ENCODE measurements at regions not wholly inside any gene's neighbourhood (a gene's known extent, or its start where the extent isn't known, plus 50 kb on each side); places are given as distances from the start of the nearest gene placed in this dataset.
"Not testable (repeated sequence)": the region's sequence is repeated elsewhere in the genome, so short reads cannot be mapped to it uniquely, and the experiment has no call there.

GRCh38 chr18:70395771-70396170 is 106.9 kb downstream of the SOCS6 start:
- not testable (repeated sequence) for TF ChIP-seq POLR2A (IDR thresholded peaks at IDR 0.05)
- TF ChIP-seq, protein P1, sequence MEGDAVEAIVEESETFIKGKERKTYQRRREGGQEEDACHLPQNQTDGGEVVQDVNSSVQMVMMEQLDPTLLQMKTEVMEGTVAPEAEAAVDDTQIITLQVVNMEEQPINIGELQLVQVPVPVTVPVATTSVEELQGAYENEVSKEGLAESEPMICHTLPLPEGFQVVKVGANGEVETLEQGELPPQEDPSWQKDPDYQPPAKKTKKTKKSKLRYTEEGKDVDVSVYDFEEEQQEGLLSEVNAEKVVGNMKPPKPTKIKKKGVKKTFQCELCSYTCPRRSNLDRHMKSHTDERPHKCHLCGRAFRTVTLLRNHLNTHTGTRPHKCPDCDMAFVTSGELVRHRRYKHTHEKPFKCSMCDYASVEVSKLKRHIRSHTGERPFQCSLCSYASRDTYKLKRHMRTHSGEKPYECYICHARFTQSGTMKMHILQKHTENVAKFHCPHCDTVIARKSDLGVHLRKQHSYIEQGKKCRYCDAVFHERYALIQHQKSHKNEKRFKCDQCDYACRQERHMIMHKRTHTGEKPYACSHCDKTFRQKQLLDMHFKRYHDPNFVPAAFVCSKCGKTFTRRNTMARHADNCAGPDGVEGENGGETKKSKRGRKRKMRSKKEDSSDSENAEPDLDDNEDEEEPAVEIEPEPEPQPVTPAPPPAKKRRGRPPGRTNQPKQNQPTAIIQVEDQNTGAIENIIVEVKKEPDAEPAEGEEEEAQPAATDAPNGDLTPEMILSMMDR (IDR thresholded peaks at IDR 0.05 in 4 of 5, conservative IDR thresholded peaks at IDR 0.05 in 1 of 5): not testable (repeated sequence)
